ENCODE measurements at regions not wholly inside any gene's neighbourhood (a gene's known extent, or its start where the extent isn't known, plus 50 kb on each side); places are given as distances from the start of the nearest gene placed in this dataset.

GRCh38 chr5:27472000-27472763, 433.8 kb upstream of the CDH9 start:
- peaks cover 41% of the 10 kb centered on the region for H3K36me3 Mint-ChIP-seq (ENCODE audit: low read depth)
- H3K27ac ChIP-seq (ENCODE audit: low read depth), result peak overlapping the region; percentile 93
- peaks cover 13% of the 10 kb centered on the region; the same call in 1 of the 2 replicates for H3K4me1 ChIP-seq (ENCODE audit: insufficient read depth)
- H3K79me2 ChIP-seq (replicated peaks; ENCODE audit: insufficient read depth), result peaks cover 49% of the 10 kb centered on the region
- peaks cover 13% of the 10 kb centered on the region for H3K27me3 Mint-ChIP-seq (ENCODE audit: insufficient read depth, low read depth, poor library complexity)
- DNase-seq (ENCODE audit: low spot score) (peak; percentile 96), ATAC-seq (peak; percentile 99)
- no peaks in the 10 kb centered on the region for H3K9me2 ChIP-seq (ENCODE audit: insufficient read depth)
- peak; percentile 98 for TF ChIP-seq POLR2AphosphoS5 (IDR thresholded peaks at IDR 0.05; ENCODE audit: low read depth)
- TF ChIP-seq ZNF462 (CRISPR knock-in tag; IDR thresholded peaks at IDR 0.05), result no peak
- peak overlapping the region; percentile 85 for H3K4me3 ChIP-seq
- H3K4me1 Mint-ChIP-seq, result peaks cover 24% of the 10 kb centered on the region; the same call in 2 of the 3 replicates
- peak overlapping the region; percentile 97 for H3K4me3 Mint-ChIP-seq
- H3K27me3 ChIP-seq (ENCODE audit: insufficient read depth), result no peaks in the 10 kb centered on the region
- peaks cover 3% of the 10 kb centered on the region; the same call in 1 of the 2 replicates for H4K20me1 ChIP-seq (replicated peaks; ENCODE audit: insufficient read depth)
- 0 out of 2 replicates have a peak, but pooled peaks cover 4% of the 10 kb centered on the region for H3F3A ChIP-seq (replicated peaks; ENCODE audit: low read depth)
- peaks cover 30% of the 10 kb centered on the region for H3K36me3 ChIP-seq (ENCODE audit: insufficient read depth)
- peak overlapping the region; percentile 79 for H3K4me2 ChIP-seq
- H3K27ac Mint-ChIP-seq, result peak overlapping the region; percentile 99
- H2AFZ ChIP-seq, result no peak overlapping the region
- peaks cover 32% of the 10 kb centered on the region for H3K9me3 Mint-ChIP-seq

- no peaks in the 10 kb centered on the region for H3K9me2 ChIP-seq (ENCODE audit: insufficient read depth)
- peaks cover 13% of the 10 kb centered on the region; the same call in 1 of the 2 replicates for H3K4me1 ChIP-seq (ENCODE audit: insufficient read depth)
- H3F3A ChIP-seq (replicated peaks; ENCODE audit: low read depth), result no peaks in the 10 kb centered on the region
- ATAC-seq (no peak), DNase-seq (ENCODE audit: low spot score) (no peak)
- H3K27ac ChIP-seq (ENCODE audit: low read depth), result no peak overlapping the region
- no peak overlapping the region for H3K27ac Mint-ChIP-seq
- no peak overlapping the region for H3K4me2 ChIP-seq
- H3K4me1 Mint-ChIP-seq, result peaks cover 17% of the 10 kb centered on the region; the same call in 2 of the 3 replicates
- no peaks in the 10 kb centered on the region for H3K36me3 ChIP-seq (ENCODE audit: insufficient read depth)
- peaks cover under 1% of the 10 kb centered on the region for H3K27me3 Mint-ChIP-seq (ENCODE audit: insufficient read depth, low read depth, poor library complexity)
- no peaks in the 10 kb centered on the region for H3K36me3 Mint-ChIP-seq (ENCODE audit: low read depth)
- H3K9me3 Mint-ChIP-seq, result no peaks in the 10 kb centered on the region; the same call in 2 of the 3 replicates
- H3K4me3 ChIP-seq, result no peak overlapping the region
- no peaks in the 10 kb centered on the region for H4K20me1 ChIP-seq (replicated peaks; ENCODE audit: insufficient read depth)
- no peak overlapping the region for H2AFZ ChIP-seq
- no peak for TF ChIP-seq CREB1 (CRISPR knock-in tag; IDR thresholded peaks at IDR 0.05; ENCODE audit: low read depth)
- TF ChIP-seq ZNF331 (CRISPR knock-in tag; IDR thresholded peaks at IDR 0.05; ENCODE audit: low read depth), result no peak
- no peak for TF ChIP-seq POLR2AphosphoS5 (IDR thresholded peaks at IDR 0.05; ENCODE audit: low read depth)
- TF ChIP-seq EZH2phosphoT487 (IDR thresholded peaks at IDR 0.05; ENCODE audit: unreplicated experiment), result no peak
- no peak for TF ChIP-seq JUNB (IDR thresholded peaks at IDR 0.05; ENCODE audit: unreplicated experiment)
- H3K27me3 ChIP-seq (ENCODE audit: insufficient read depth), result no peaks in the 10 kb centered on the region
- H3K79me2 ChIP-seq (replicated peaks; ENCODE audit: insufficient read depth), result no peaks in the 10 kb centered on the region
- no peak overlapping the region for H3K4me3 Mint-ChIP-seq
Measured at GRCh38 chr5:27466959-27467358, 428.6 kb upstream of the CDH9 start.

All from GM23338 (cell line).